ENCODE measurements at regions not wholly inside any gene's neighbourhood (a gene's known extent, or its start where the extent isn't known, plus 50 kb on each side); places are given as distances from the start of the nearest gene placed in this dataset.
"Not testable (repeated sequence)": the region's sequence is repeated elsewhere in the genome, so short reads cannot be mapped to it uniquely, and the experiment has no call there.

GRCh38 chr6:140711019-140711613 lies 1336.7 kb upstream of the CITED2 start:
- DNase-seq = no peak

- no peak for DNase-seq
These were observed 1334.0 kb upstream of the CITED2 start for GRCh38 chr6:140708441-140708840.

- not testable (repeated sequence) for DNase-seq
These were observed 1329.6 kb upstream of the CITED2 start for GRCh38 chr6:140704008-140704407.

- DNase-seq = no peak
These were observed 1323.1 kb upstream of the CITED2 start for GRCh38 chr6:140697585-140697984.

- no peak for DNase-seq
These were observed 1310.5 kb upstream of the CITED2 start for GRCh38 chr6:140684776-140685550.

GRCh38 chr6:140677781-140678528 lies 1303.5 kb upstream of the CITED2 start:
- no peak for DNase-seq

GRCh38 chr6:140671926-140672325 lies 1297.5 kb upstream of the CITED2 start:
- no peak for DNase-seq

- no peak for DNase-seq
These were observed 1295.6 kb upstream of the CITED2 start for GRCh38 chr6:140670021-140670420.

GRCh38 chr6:140669321-140669720 lies 1294.9 kb upstream of the CITED2 start:
- no peak for DNase-seq

- no peak for DNase-seq
These were observed 1289.3 kb upstream of the CITED2 start for GRCh38 chr6:140663772-140664171.

- no peak for DNase-seq
These were observed 1288.6 kb upstream of the CITED2 start for GRCh38 chr6:140663094-140663493.

- DNase-seq = no peak
These were observed 1287.2 kb upstream of the CITED2 start for GRCh38 chr6:140661691-140662090.

GRCh38 chr6:140660295-140660694 lies 1285.8 kb upstream of the CITED2 start:
- DNase-seq = no peak

- DNase-seq = no peak
These were observed 1279.5 kb upstream of the CITED2 start for GRCh38 chr6:140653972-140654371.

- no peak for DNase-seq
These were observed 1279.1 kb upstream of the CITED2 start for GRCh38 chr6:140653506-140653905.

GRCh38 chr6:140649502-140649901 lies 1275.1 kb upstream of the CITED2 start:
- DNase-seq = not testable (repeated sequence)

- DNase-seq = not testable (repeated sequence)
These were observed 1272.9 kb upstream of the CITED2 start for GRCh38 chr6:140647322-140647721.

GRCh38 chr6:140644017-140644416 lies 1269.6 kb upstream of the CITED2 start:
- DNase-seq = no peak

GRCh38 chr6:140641412-140641811 lies 1267.0 kb upstream of the CITED2 start:
- DNase-seq = no peak

- no peak for DNase-seq
These were observed 1262.5 kb upstream of the CITED2 start for GRCh38 chr6:140636908-140637402.

GRCh38 chr6:140636271-140636907 lies 1261.9 kb upstream of the CITED2 start:
- DNase-seq = no peak

- no peak for DNase-seq
These were observed 1252.6 kb upstream of the CITED2 start for GRCh38 chr6:140627002-140627401.

- DNase-seq = no peak
These were observed 1249.0 kb upstream of the CITED2 start for GRCh38 chr6:140623498-140623897.
